ENCODE measurements at regions not wholly inside any gene's neighbourhood (a gene's known extent, or its start where the extent isn't known, plus 50 kb on each side); places are given as distances from the start of the nearest gene placed in this dataset.
A peak's percentile ranks its signal among the peaks of the same experiment; 100 is the strongest.
"Not testable (repeated sequence)": the region's sequence is repeated elsewhere in the genome, so short reads cannot be mapped to it uniquely, and the experiment has no call there.

GRCh38 chr12:75945581-75945980, 86.0 kb downstream of the PHLDA1 start:
- in situ Hi-C loops (cut with HindIII; ENCODE audit: low pct_unique_long_range_greater_than_20kb, low sequenced_read_pairs), result no loop called here

DNA sequence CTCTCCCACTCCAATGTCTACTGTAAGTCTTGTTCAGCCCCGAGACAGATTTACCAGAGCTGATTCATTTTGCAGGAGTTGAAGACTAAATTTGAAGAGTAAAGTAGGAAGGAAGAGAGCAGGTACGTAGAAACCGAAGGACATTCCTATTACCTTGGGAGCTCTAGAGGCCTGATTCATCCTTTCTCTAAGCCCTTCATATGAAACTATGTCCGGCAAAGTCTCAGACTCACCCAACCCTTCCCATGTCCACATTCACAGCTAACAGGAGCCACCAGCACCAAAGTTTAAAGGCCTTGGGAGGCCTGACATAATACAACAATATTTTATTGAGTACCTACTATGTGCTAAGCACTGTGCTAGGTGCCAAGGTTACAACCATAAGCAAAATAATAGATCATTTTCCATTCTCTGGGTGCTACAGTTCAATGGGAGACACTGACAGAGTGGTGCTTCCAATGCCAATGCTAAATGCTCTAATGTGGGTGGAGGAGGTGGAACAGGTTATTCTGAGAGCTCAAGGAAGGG, 86.6 kb downstream of the PHLDA1 start:
- DNase-seq (ENCODE audit: low read depth), result no peak
- in situ Hi-C loops (cut with HindIII; ENCODE audit: low pct_unique_long_range_greater_than_20kb, low sequenced_read_pairs), result no loop called here

More at GRCh38 chr12:75945581-75945980, 86.0 kb downstream of the PHLDA1 start:
- no peak for DNase-seq (ENCODE audit: low read depth)

GRCh38 chr12:75944097-75944904, 87.3 kb downstream of the PHLDA1 start:
- DNase-seq (ENCODE audit: low read depth), result peak; percentile 78
- in situ Hi-C loops (cut with HindIII; ENCODE audit: low pct_unique_long_range_greater_than_20kb, low sequenced_read_pairs), result no loop called here

GRCh38 chr12:75943730-75944096, 87.9 kb downstream of the PHLDA1 start:
- DNase-seq (ENCODE audit: low read depth), result no peak

GRCh38 chr12:75941661-75942060, 89.9 kb downstream of the PHLDA1 start:
- DNase-seq (ENCODE audit: low read depth); in situ Hi-C loops (cut with HindIII; ENCODE audit: low pct_unique_long_range_greater_than_20kb, low sequenced_read_pairs): not testable (repeated sequence)

More at GRCh38 chr12:75943730-75944096, 87.9 kb downstream of the PHLDA1 start:
- in situ Hi-C loops (cut with HindIII; ENCODE audit: low pct_unique_long_range_greater_than_20kb, low sequenced_read_pairs), result no loop called here

- in situ Hi-C loops (cut with HindIII; ENCODE audit: low pct_unique_long_range_greater_than_20kb, low sequenced_read_pairs), result no loop called here
- no peak for DNase-seq (ENCODE audit: low read depth)
These were observed 92.4 kb downstream of the PHLDA1 start for GRCh38 chr12:75939016-75939642.

DNA sequence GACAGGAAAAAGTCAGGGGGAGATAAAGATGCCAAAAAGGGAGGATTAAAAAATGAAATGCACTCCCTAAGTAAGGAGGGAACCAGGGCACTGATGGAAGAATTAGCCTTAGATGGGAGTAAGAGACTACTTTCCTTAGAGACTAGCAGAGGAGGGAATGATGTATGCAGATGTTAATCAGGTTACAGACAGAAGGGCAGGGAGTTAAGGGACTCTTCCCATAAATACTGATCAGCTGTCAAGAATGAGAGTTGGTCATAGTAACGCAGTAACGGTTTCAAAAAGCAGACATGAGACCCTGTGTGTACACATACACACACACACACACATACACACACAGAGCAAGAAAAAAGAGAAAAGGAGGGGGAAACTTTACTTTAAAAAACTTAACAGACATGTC, 93.4 kb downstream of the PHLDA1 start:
- no peak for DNase-seq (ENCODE audit: low read depth)
- in situ Hi-C loops (cut with HindIII; ENCODE audit: low pct_unique_long_range_greater_than_20kb, low sequenced_read_pairs), result no loop called here

DNA sequence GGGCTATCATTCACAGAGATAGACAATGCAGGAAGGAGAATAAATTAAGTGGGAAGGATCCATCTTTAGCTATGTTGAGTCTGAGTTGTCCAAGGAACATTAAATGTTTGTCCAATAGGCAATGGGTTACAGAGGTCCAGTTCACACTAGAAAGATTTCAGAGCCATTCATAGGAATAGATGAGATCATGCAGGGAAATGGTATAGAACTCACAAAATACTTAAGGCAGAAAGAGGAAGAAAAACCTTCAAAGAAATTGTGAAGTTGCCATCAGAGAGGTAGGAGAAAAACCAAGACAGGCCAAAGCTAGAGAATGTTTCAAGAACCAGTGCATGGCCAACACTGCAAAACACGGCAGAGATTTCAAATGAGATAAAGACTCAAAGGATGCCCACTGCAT, 94.1 kb downstream of the PHLDA1 start:
- no peak for DNase-seq (ENCODE audit: low read depth)
- in situ Hi-C loops (cut with HindIII; ENCODE audit: low pct_unique_long_range_greater_than_20kb, low sequenced_read_pairs), result no loop called here

DNA sequence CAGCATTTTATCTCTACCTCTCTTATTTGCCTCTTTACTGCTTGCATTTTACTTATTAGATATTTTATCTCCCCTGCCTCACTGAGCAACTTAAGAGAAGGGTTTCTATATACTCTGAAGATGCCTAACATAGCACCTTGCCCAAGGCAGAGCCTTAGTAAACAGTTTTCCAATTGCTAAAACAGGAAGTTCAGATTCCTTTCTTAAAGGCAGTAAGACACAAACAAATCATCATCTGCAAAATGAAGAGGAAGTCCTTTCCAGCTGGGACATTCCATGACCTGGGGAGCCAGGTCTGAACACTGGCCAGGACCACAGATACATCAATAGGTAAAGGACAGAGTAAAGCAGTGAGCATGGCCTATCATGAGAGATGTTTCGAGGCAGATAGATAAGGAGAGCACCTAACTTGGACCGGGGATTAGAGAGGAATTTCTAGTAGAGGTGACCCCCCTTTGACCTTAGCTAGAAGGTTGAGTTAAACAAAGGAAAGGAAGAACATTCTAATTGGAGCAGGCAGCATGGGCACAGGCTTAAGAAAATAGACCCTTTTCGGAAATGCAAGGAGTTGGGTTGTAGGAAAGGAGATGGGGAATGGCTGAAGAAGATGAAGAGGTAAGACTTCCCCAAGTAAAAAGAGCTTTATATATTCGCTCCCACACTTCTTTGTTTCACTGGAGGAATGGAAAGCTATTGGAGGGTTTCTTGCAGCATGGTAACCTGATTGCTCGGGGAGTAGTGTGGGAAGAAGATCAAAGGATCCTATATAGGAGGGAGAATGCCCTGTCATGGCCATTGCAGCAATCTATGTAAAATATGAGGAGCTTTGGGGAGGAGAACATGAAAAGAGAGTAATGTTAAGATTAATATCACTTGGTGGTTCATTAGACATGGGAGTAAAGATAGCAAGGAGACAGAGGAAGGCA, 94.8 kb downstream of the PHLDA1 start:
- DNase-seq (ENCODE audit: low read depth), result no peak
- in situ Hi-C loops (cut with HindIII; ENCODE audit: low pct_unique_long_range_greater_than_20kb, low sequenced_read_pairs), result no loop called here

DNA sequence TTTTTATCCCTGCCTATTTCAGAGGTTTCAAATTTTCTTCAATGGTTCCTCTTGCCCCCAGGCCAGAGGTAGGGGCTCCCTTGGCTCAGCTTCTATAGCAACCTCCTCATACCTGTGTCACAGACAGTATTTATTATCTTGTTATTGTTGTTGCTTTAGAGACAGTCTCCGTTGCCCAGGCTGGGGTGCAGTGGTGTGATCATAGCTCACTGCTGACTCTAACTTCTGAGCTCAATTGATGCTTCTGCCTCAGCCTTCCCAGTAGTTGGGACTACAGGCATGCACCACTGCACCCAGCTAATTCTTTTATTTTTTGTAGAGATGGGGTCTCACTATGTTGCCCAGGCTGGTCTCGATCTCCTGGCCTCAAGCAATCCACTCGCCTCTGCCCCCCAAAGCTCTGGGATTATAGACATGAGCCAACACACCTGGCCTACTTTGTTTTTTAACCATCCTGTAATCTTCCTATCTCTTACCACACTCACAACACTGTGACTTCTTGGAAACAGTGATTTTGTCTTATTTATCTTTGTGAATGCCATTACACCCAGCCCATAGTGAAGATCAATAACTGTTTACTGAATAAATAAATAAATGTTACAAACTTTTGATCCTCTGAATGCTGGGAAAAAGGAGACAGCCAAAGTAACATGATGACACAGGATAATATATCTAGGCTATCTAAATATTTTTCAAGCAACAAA, 95.9 kb downstream of the PHLDA1 start:
- in situ Hi-C loops (cut with HindIII; ENCODE audit: low pct_unique_long_range_greater_than_20kb, low sequenced_read_pairs), result no loop called here
- no peak for DNase-seq (ENCODE audit: low read depth)

GRCh38 chr12:75933101-75933500, 98.5 kb downstream of the PHLDA1 start:
- DNase-seq (ENCODE audit: low read depth), result no peak
- in situ Hi-C loops (cut with HindIII; ENCODE audit: low pct_unique_long_range_greater_than_20kb, low sequenced_read_pairs), result no loop called here

DNA sequence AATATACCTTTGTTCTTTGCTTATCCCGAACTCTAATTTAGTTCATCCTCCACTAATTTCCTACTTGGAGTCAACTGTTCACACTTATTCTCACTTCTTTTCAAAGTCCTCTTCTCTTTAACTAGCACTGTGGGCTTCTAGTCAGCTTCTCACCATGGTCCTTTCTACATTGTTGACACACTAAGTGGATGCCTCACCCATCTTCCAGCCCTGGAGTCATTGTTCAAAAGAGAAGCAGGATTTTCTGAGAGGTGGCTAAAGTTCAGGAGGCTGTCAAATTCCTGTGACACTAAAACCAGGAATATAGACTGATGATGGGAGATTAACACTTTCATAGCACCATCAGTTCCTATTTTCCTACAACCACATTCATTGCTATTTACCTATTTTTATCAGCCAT, 99.3 kb downstream of the PHLDA1 start:
- DNase-seq (ENCODE audit: low read depth), result no peak
- in situ Hi-C loops (cut with HindIII; ENCODE audit: low pct_unique_long_range_greater_than_20kb, low sequenced_read_pairs), result no loop called here

DNA sequence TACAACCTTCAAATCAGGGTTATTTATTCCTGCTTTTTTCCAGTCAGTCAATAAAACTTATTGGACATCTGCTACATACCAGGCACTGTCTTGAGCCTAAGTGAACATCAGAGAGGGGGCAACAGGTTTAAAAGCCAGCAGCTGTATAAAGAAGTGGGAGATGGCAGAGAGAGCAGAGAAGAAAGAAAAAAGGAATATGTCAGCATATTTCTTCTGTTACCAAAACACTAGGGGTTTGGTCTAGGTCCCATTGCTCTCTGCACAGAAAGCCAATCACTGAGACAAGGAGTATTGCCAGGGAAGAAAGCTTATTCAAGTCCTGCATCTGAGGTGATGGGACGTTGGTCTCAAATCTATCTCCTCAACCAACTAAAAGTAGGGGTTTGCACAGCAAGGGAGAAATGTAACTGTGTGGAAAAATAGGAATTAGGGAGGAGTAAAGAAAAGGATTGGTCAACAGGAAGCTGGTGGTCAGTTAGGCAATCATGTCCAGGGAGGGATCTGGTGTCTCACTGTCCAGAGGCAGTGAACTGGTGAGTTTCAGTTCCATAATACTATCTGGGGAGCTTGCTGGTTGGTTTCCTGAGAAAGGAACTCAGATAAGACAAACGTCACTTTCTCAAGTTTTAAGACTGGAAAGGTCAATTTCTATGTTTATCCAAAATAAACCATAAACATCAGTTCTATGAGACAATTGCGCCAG, 107.5 kb downstream of the PHLDA1 start:
- in situ Hi-C loops (cut with HindIII; ENCODE audit: low pct_unique_long_range_greater_than_20kb, low sequenced_read_pairs), result no loop called here
- no peak for DNase-seq (ENCODE audit: low read depth)

- DNase-seq (ENCODE audit: low read depth), result no peak
- in situ Hi-C loops (cut with HindIII; ENCODE audit: low pct_unique_long_range_greater_than_20kb, low sequenced_read_pairs), result no loop called here
These were observed 108.5 kb downstream of the PHLDA1 start for GRCh38 chr12:75922944-75923642.

DNA sequence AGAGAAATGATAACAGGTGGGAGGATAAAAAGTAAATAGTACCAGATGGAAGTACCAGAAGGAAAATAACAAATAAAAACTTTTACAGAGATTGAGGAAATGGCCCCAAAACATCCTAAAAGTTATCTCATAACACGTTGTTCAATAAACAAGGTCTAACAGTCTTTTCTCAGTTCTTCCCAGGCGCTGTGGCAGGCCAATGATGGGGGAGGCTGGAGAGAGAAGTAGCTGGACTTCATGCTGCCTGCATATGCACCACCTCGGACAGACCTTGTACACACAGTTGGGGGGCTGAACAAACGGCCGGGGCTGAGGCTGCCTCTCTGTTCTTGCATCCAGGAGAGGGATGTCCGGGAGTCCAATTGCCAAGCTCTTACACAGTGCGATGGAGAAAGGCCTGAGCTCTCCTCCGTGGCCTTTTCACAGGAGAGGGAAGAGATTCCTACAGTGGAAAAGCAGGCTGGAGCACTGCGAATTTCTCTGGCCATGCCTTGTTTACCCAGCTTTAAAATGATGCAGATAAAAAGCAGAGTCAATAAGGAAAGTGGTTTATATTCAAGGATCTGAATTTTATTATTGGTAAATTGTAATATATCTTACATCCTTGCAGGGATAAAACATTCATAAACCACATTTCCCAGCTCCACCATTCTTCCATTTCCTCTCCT, 109.8 kb downstream of the PHLDA1 start:
- no peak for DNase-seq (ENCODE audit: low read depth)
- in situ Hi-C loops (cut with HindIII; ENCODE audit: low pct_unique_long_range_greater_than_20kb, low sequenced_read_pairs), result no loop called here

DNA sequence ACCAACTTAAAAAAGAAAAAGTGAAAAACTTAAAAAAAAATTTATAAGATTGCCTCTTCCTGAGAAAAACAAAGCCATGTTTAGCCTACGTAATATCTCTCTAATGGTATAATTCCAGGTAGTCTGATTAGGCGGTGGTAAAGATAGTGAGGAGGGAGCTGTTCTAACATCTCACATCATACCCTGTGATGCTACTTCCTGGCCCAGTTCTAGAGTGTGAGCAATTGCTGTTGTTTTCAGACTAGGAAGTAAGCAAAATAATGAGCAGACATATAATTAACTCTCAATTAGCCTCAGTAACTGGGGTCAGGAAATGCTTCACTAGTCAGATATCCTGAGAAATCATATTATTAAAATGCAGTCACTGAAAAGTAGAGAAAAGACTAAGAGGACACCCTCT, 113.9 kb downstream of the PHLDA1 start:
- in situ Hi-C loops (cut with HindIII; ENCODE audit: low pct_unique_long_range_greater_than_20kb, low sequenced_read_pairs), result no loop called here
- DNase-seq (ENCODE audit: low read depth), result no peak

DNA sequence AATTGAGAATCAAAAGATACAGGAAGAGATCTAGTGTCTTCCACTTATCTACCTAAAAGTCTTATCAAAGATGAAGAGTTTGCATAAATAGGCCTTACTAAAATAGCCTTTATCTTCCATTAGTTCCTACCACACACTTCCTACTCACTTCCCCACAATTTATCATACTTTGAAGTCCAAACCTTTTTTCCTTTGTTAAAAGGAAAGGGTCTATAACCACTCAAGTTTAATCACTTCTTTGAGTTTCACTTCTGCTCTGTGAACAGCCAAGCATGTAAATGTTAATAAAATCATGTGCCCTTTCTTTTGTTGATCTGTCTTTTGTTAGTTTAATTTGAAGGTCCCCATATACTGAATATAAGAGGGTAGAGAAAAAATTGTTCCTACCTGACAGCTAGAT, 114.5 kb downstream of the PHLDA1 start:
- in situ Hi-C loops (cut with HindIII; ENCODE audit: low pct_unique_long_range_greater_than_20kb, low sequenced_read_pairs), result no loop called here
- DNase-seq (ENCODE audit: low read depth), result no peak
